Loucy (cell line): ENCODE measurements at regions not wholly inside any gene's neighbourhood (a gene's known extent, or its start where the extent isn't known, plus 50 kb on each side); places are given as distances from the start of the nearest gene placed in this dataset.

Source experiments
- EZH2phosphoT487 ChIP-seq: fragments of 200-600 bp; IDR thresholded peaks from 2 replicates; pipeline ENCODE4 v1.6.1; 2018; ENCODE audit warnings: antibody characterized with exemption, mild to moderate bottlenecking, moderate library complexity, borderline replicate concordance
- TF ChIP-seq, protein P1 (sequence below): fragments of 200-600 bp; sonication (generic); conservative IDR thresholded peaks from 2 replicates; pipeline ENCODE4 v1.5.1; 2014; ENCODE audit warnings: mild to moderate bottlenecking, antibody characterized with exemption, low read length

DNA sequence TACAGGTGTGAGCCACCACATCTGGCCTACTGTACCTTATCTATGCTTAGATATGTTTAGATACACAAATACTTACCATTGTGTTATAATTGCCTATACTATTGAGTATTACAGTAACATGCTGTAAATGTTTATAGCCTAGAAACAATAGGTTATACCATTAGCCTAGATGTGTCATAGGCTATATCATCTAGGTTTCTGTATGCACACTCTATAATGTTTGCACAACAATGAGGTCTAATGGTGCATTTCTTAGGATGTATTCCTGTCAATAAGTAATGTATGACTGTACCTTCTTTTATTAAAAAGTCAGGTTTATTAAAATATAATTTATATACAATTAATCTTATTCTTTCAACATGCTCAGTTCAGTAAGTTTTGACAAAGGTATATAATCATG is 683.1 kb downstream of the LRRC70 start:
- TF ChIP-seq, protein P1, sequence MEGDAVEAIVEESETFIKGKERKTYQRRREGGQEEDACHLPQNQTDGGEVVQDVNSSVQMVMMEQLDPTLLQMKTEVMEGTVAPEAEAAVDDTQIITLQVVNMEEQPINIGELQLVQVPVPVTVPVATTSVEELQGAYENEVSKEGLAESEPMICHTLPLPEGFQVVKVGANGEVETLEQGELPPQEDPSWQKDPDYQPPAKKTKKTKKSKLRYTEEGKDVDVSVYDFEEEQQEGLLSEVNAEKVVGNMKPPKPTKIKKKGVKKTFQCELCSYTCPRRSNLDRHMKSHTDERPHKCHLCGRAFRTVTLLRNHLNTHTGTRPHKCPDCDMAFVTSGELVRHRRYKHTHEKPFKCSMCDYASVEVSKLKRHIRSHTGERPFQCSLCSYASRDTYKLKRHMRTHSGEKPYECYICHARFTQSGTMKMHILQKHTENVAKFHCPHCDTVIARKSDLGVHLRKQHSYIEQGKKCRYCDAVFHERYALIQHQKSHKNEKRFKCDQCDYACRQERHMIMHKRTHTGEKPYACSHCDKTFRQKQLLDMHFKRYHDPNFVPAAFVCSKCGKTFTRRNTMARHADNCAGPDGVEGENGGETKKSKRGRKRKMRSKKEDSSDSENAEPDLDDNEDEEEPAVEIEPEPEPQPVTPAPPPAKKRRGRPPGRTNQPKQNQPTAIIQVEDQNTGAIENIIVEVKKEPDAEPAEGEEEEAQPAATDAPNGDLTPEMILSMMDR = no peak
- TF ChIP-seq EZH2phosphoT487 = no peak
